Mammary epithelial cell (primary cell): ENCODE measurements at regions not wholly inside any gene's neighbourhood (a gene's known extent, or its start where the extent isn't known, plus 50 kb on each side); places are given as distances from the start of the nearest gene placed in this dataset.

Source experiments
- EZH2 ChIP-seq: IDR thresholded peaks from 2 replicates; pipeline ENCODE4 v1.6.1; 2012; ENCODE audit warnings: low read length, inconsistent platforms, borderline replicate concordance
- TF ChIP-seq, protein P1 (sequence below), 2 donors: IDR thresholded peaks in 1 of 2; conservative IDR thresholded peaks in 1 of 2; 2 replicates each; pipeline ENCODE4 v1.5.1; 2011 to 2012; ENCODE audit warnings: inconsistent platforms in 2 of 2, low read length in 2 of 2, mild to moderate bottlenecking in 2 of 2, control low read depth in 1 of 2, low read depth in 1 of 2; ENCODE audit not compliant: insufficient read depth in 1 of 2; ENCODE audit errors: extremely low read depth in 1 of 2

DNA sequence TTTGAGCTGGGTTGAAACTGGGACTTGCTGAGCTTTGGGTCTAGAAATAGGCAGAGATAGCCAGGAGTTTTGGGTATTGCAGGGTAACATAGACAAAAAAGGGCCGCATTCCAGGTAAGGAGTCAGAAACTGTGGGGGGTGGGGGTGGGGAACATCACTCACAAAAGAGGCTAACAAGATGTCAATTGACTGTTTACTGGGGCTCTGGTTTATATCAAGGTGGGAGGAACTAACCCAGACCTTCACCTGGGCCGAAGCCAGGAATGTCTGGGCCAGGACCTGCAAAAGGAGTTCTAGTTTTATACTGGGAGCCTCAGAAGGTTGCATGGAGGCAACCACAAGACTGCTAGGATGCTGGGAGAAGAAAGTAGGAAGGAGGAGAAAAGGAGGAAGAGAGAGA lies 154.4 kb downstream of the EMP1 start:
- TF ChIP-seq, protein P1, sequence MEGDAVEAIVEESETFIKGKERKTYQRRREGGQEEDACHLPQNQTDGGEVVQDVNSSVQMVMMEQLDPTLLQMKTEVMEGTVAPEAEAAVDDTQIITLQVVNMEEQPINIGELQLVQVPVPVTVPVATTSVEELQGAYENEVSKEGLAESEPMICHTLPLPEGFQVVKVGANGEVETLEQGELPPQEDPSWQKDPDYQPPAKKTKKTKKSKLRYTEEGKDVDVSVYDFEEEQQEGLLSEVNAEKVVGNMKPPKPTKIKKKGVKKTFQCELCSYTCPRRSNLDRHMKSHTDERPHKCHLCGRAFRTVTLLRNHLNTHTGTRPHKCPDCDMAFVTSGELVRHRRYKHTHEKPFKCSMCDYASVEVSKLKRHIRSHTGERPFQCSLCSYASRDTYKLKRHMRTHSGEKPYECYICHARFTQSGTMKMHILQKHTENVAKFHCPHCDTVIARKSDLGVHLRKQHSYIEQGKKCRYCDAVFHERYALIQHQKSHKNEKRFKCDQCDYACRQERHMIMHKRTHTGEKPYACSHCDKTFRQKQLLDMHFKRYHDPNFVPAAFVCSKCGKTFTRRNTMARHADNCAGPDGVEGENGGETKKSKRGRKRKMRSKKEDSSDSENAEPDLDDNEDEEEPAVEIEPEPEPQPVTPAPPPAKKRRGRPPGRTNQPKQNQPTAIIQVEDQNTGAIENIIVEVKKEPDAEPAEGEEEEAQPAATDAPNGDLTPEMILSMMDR (conservative IDR thresholded peaks at IDR 0.05 in 1 of 2, IDR thresholded peaks at IDR 0.05 in 1 of 2; ENCODE audit: extremely low read depth in 1 of 2, insufficient read depth in 1 of 2, low read depth in 1 of 2, low read length in 2 of 2): no peak
- no peak for TF ChIP-seq EZH2
